HG02642 (cell line): ENCODE measurements at regions not wholly inside any gene's neighbourhood (a gene's known extent, or its start where the extent isn't known, plus 50 kb on each side); places are given as distances from the start of the nearest gene placed in this dataset.

Source experiments
- ATAC-seq: cut with Tn5 transposase; IDR thresholded peaks from one replicate; pipeline ENCODE4 v1.9.1; 2021; ENCODE audit warnings: mild to moderate bottlenecking; ENCODE audit not compliant: unreplicated experiment, poor library complexity

- no peak for ATAC-seq
Measured at GRCh38 chr2:65638443-65638842, 206.0 kb upstream of the SPRED2 start.

GRCh38 chr2:65636813-65637483, 204.5 kb upstream of the SPRED2 start:
- no peak for ATAC-seq

GRCh38 chr2:65636024-65636423, 203.6 kb upstream of the SPRED2 start:
- ATAC-seq: no peak

GRCh38 chr2:65634304-65634703, 201.9 kb upstream of the SPRED2 start:
- no peak for ATAC-seq

- ATAC-seq: no peak
Measured at GRCh38 chr2:65630643-65631042, 198.2 kb upstream of the SPRED2 start.

GRCh38 chr2:65628156-65628555, 195.8 kb upstream of the SPRED2 start:
- no peak for ATAC-seq

GRCh38 chr2:65626831-65627230, 194.4 kb upstream of the SPRED2 start:
- ATAC-seq: no peak

GRCh38 chr2:65625982-65626381, 193.6 kb upstream of the SPRED2 start:
- ATAC-seq: no peak

GRCh38 chr2:65622951-65623535, 190.6 kb upstream of the SPRED2 start:
- no peak for ATAC-seq

GRCh38 chr2:65622499-65622898, 190.1 kb upstream of the SPRED2 start:
- ATAC-seq: no peak

- no peak for ATAC-seq
Measured at GRCh38 chr2:65620524-65620923, 188.1 kb upstream of the SPRED2 start.

- ATAC-seq: no peak
Measured at GRCh38 chr2:65620026-65620425, 187.6 kb upstream of the SPRED2 start.

GRCh38 chr2:65615602-65616001, 183.2 kb upstream of the SPRED2 start:
- no peak for ATAC-seq

- ATAC-seq: no peak
Measured at GRCh38 chr2:65613968-65614555, 181.7 kb upstream of the SPRED2 start.

GRCh38 chr2:65611488-65611887, 179.1 kb upstream of the SPRED2 start:
- ATAC-seq: no peak

GRCh38 chr2:65608916-65609315, 176.5 kb upstream of the SPRED2 start:
- no peak for ATAC-seq

GRCh38 chr2:65608466-65608865, 176.1 kb upstream of the SPRED2 start:
- no peak for ATAC-seq

GRCh38 chr2:65607662-65608305, 175.4 kb upstream of the SPRED2 start:
- no peak for ATAC-seq

GRCh38 chr2:65605743-65606058, 173.3 kb upstream of the SPRED2 start:
- peak; percentile 30 for ATAC-seq

GRCh38 chr2:65605058-65605742, 172.8 kb upstream of the SPRED2 start:
- peak; percentile 20 for ATAC-seq

- ATAC-seq: no peak
Measured at GRCh38 chr2:65604246-65604645, 171.8 kb upstream of the SPRED2 start.
